ENCODE measurements at regions not wholly inside any gene's neighbourhood (a gene's known extent, or its start where the extent isn't known, plus 50 kb on each side); places are given as distances from the start of the nearest gene placed in this dataset.

- Histone ChIP-seq H3K9ac (ENCODE audit: extremely low read depth, low read length, poor library complexity, severe bottlenecking) (no peak overlapping the region), H3K4me3 (ENCODE audit: low read length) (no peak overlapping the region), H3K27me3 (ENCODE audit: control insufficient read depth, insufficient read depth, low read length, poor library complexity, severe bottlenecking) (no peaks in the 10 kb centered on the region), H3K27ac (ENCODE audit: low read depth, low read length) (no peak overlapping the region), H3K4me1 (ENCODE audit: control insufficient read depth, insufficient read depth, low read length) (no peaks in the 10 kb centered on the region), H3K9me3 (ENCODE audit: control insufficient read depth, low read length) (peaks cover 15% of the 10 kb centered on the region), H3K36me3 (ENCODE audit: control insufficient read depth, insufficient read depth, low read length) (no peaks in the 10 kb centered on the region)
- no peak overlapping the region for H3K27ac Mint-ChIP-seq
- H3K4me3 Mint-ChIP-seq = no peak overlapping the region
- no peaks in the 10 kb centered on the region for H3K27me3 Mint-ChIP-seq (ENCODE audit: insufficient read depth)
- no peak for DNase-seq
- H3K9me3 Mint-ChIP-seq = peaks cover 15% of the 10 kb centered on the region
- H3K4me1 Mint-ChIP-seq = no peaks in the 10 kb centered on the region
- no peak for TF ChIP-seq CTCF (conservative IDR thresholded peaks at IDR 0.05)
- no peaks in the 10 kb centered on the region for H3K36me3 Mint-ChIP-seq (ENCODE audit: low read depth)
- 57 to 62% methylated on average over 3 of the region's 3 CpGs for WGBS, 2 experiments (ENCODE audit: insufficient coverage in 1 of 2, insufficient read length in 1 of 2)
Observed at GRCh38 chr3:5690904-5691532, 503.5 kb downstream of the EDEM1 start.

GRCh38 chr3:5692446-5692845, 504.9 kb downstream of the EDEM1 start:
- H3K36me3 Mint-ChIP-seq (ENCODE audit: low read depth) = no peaks in the 10 kb centered on the region

GRCh38 chr3:5694266-5694665, 506.8 kb downstream of the EDEM1 start:
- H3K4me1 Mint-ChIP-seq = peaks cover 3% of the 10 kb centered on the region
- H3K9me3 Mint-ChIP-seq = peaks cover 15% of the 10 kb centered on the region

More at GRCh38 chr3:5692446-5692845, 504.9 kb downstream of the EDEM1 start:
- no peaks in the 10 kb centered on the region for H3K27me3 ChIP-seq (ENCODE audit: control insufficient read depth, insufficient read depth, low read length, poor library complexity, severe bottlenecking)
- Mint-ChIP-seq H3K4me3 (no peak overlapping the region), H3K27ac (no peak overlapping the region), H3K4me1 (peaks cover 3% of the 10 kb centered on the region), H3K9me3 (peaks cover 15% of the 10 kb centered on the region), H3K27me3 (ENCODE audit: insufficient read depth) (no peaks in the 10 kb centered on the region)
- peak; percentile 76 for DNase-seq
- H3K9me3 ChIP-seq (ENCODE audit: control insufficient read depth, low read length) = peaks cover 15% of the 10 kb centered on the region
- H3K27ac ChIP-seq (ENCODE audit: low read depth, low read length) = no peak overlapping the region
- no peak overlapping the region for H3K9ac ChIP-seq (ENCODE audit: extremely low read depth, low read length, poor library complexity, severe bottlenecking)
- H3K4me3 ChIP-seq (ENCODE audit: low read length) = no peak overlapping the region
- 52 to 59% methylated on average over 3 to 7 of the region's 7 CpGs for WGBS, 2 experiments (ENCODE audit: insufficient coverage in 1 of 2, insufficient read length in 1 of 2)
- no peaks in the 10 kb centered on the region for H3K36me3 ChIP-seq (ENCODE audit: control insufficient read depth, insufficient read depth, low read length)
- H3K4me1 ChIP-seq (ENCODE audit: control insufficient read depth, insufficient read depth, low read length) = no peaks in the 10 kb centered on the region
- TF ChIP-seq CTCF (conservative IDR thresholded peaks at IDR 0.05) = no peak

More at GRCh38 chr3:5694266-5694665, 506.8 kb downstream of the EDEM1 start:
- H3K4me3 ChIP-seq (ENCODE audit: low read length) = no peak overlapping the region
- 100% methylated on average over 1 of the region's 1 CpG; no CpG with 5 or more reads in 1 of the 2 experiments for WGBS, 2 experiments (ENCODE audit: insufficient coverage in 1 of 2, insufficient read length in 1 of 2)
- H3K36me3 ChIP-seq (ENCODE audit: control insufficient read depth, insufficient read depth, low read length) = no peaks in the 10 kb centered on the region
- Mint-ChIP-seq H3K36me3 (ENCODE audit: low read depth) (no peaks in the 10 kb centered on the region), H3K27ac (no peak overlapping the region), H3K4me3 (no peak overlapping the region), H3K27me3 (ENCODE audit: insufficient read depth) (no peaks in the 10 kb centered on the region)
- DNase-seq = no peak
- H3K9ac ChIP-seq (ENCODE audit: extremely low read depth, low read length, poor library complexity, severe bottlenecking) = no peak overlapping the region
- no peaks in the 10 kb centered on the region for H3K4me1 ChIP-seq (ENCODE audit: control insufficient read depth, insufficient read depth, low read length)
- H3K27me3 ChIP-seq (ENCODE audit: control insufficient read depth, insufficient read depth, low read length, poor library complexity, severe bottlenecking) = no peaks in the 10 kb centered on the region
- no peak overlapping the region for H3K27ac ChIP-seq (ENCODE audit: low read depth, low read length)
- peaks cover 15% of the 10 kb centered on the region for H3K9me3 ChIP-seq (ENCODE audit: control insufficient read depth, low read length)
- TF ChIP-seq CTCF (conservative IDR thresholded peaks at IDR 0.05) = no peak

Measured in endodermal cell (in vitro differentiated cells).